ENCODE measurements at regions not wholly inside any gene's neighbourhood (a gene's known extent, or its start where the extent isn't known, plus 50 kb on each side); places are given as distances from the start of the nearest gene placed in this dataset.

GRCh38 chr6:113796038-113796437, 61.1 kb upstream of the MARCKS start:
- no peak for DNase-seq (ENCODE audit: low read depth in 2 of 2)

- no peak for DNase-seq (ENCODE audit: low read depth in 2 of 2)
Observed at GRCh38 chr6:113802779-113803178, 54.4 kb upstream of the MARCKS start.

- no peak for DNase-seq (ENCODE audit: low read depth in 2 of 2)
Observed at GRCh38 chr6:113805173-113805790, 51.9 kb upstream of the MARCKS start.

- no peak for DNase-seq (ENCODE audit: low read depth in 2 of 2)
Observed at GRCh38 chr6:113805811-113806495, 51.2 kb upstream of the MARCKS start.

Data from stimulated activated CD4-positive, alpha-beta T cell treated with anti-CD3 and anti-CD28 coated beads, Interleukin-4, amount 100 ng/mL, for 48 hours (primary cell).